H9 (cell line): ENCODE measurements at regions not wholly inside any gene's neighbourhood (a gene's known extent, or its start where the extent isn't known, plus 50 kb on each side); places are given as distances from the start of the nearest gene placed in this dataset.

Experiments
- DNase-seq: peaks from one replicate; pipeline ENCODE4 v3.0.0-alpha.2; 2017
- H2AFZ ChIP-seq: one replicate; pipeline ENCODE4 v1.6.1; 2013; ENCODE audit warnings: mild to moderate bottlenecking, low read length, control low read depth, moderate library complexity
- H2AK5ac ChIP-seq: 2 replicates; pipeline ENCODE4 v1.6.1; 2013; ENCODE audit warnings: low read length, control low read depth, mixed read lengths; ENCODE audit not compliant: insufficient read length
- H2BK120ac ChIP-seq: one replicate; pipeline ENCODE4 v1.6.1; 2013; ENCODE audit warnings: low read depth, mild to moderate bottlenecking, low read length, control low read depth, inconsistent platforms; ENCODE audit not compliant: poor library complexity, severe bottlenecking
- H2BK12ac ChIP-seq: 2 replicates; pipeline ENCODE4 v1.6.1; 2013; ENCODE audit warnings: low read length, control low read depth, mixed read lengths, low read depth; ENCODE audit not compliant: insufficient read length
- H2BK15ac ChIP-seq: 2 replicates; pipeline ENCODE4 v1.6.1; 2013; ENCODE audit warnings: low read depth, low read length, control low read depth
- H2BK20ac ChIP-seq: one replicate; pipeline ENCODE4 v1.6.1; 2013; ENCODE audit warnings: low read depth, mild to moderate bottlenecking, low read length, control low read depth, inconsistent platforms; ENCODE audit not compliant: poor library complexity, severe bottlenecking
- H2BK5ac ChIP-seq: 2 replicates; pipeline ENCODE4 v1.6.1; 2013; ENCODE audit warnings: low read length, control low read depth, mixed read lengths; ENCODE audit not compliant: insufficient read length
- H3K14ac ChIP-seq: 2 replicates; pipeline ENCODE4 v1.6.1; 2013; ENCODE audit warnings: low read length, control low read depth; ENCODE audit not compliant: insufficient read depth
- H3K18ac ChIP-seq: 2 replicates; pipeline ENCODE4 v1.6.1; 2013; ENCODE audit warnings: low read depth, mild to moderate bottlenecking, mixed read lengths, low read length, control low read depth; ENCODE audit not compliant: insufficient read length
- H3K23ac ChIP-seq: 2 replicates; pipeline ENCODE4 v1.6.1; 2013; ENCODE audit warnings: low read length, control low read depth, mixed read lengths, low read depth; ENCODE audit not compliant: insufficient read length
- H3K23me2 ChIP-seq: 2 replicates; pipeline ENCODE4 v1.6.1; 2013; ENCODE audit warnings: low read depth, mild to moderate bottlenecking, mixed read lengths, low read length, control low read depth; ENCODE audit not compliant: insufficient read length, poor library complexity, severe bottlenecking
- H3K27ac ChIP-seq: 2 replicates; pipeline ENCODE4 v1.5.1; 2013; ENCODE audit warnings: low read length, control low read depth, mixed read lengths, low read depth; ENCODE audit not compliant: insufficient read length
- H3K27me3 ChIP-seq: 2 replicates; pipeline ENCODE4 v1.6.1; 2013; ENCODE audit warnings: low read length, control low read depth, inconsistent platforms; ENCODE audit not compliant: insufficient read depth
- H3K4ac ChIP-seq: 2 replicates; pipeline ENCODE4 v1.6.1; 2013; ENCODE audit warnings: low read depth, mild to moderate bottlenecking, control low read depth, inconsistent platforms, low read length, moderate library complexity
- H3K4me1 ChIP-seq: 2 replicates; pipeline ENCODE4 v1.6.1; 2013; ENCODE audit warnings: low read length, control low read depth, inconsistent platforms; ENCODE audit not compliant: insufficient read depth
- H3K4me2 ChIP-seq: 2 replicates; pipeline ENCODE4 v1.6.1; 2013; ENCODE audit warnings: low read length, control low read depth, mixed read lengths; ENCODE audit not compliant: insufficient read length, insufficient read depth
- H3K56ac ChIP-seq: 2 replicates; pipeline ENCODE4 v1.6.1; 2013; ENCODE audit warnings: low read depth, mild to moderate bottlenecking, mixed read lengths, low read length, control low read depth; ENCODE audit not compliant: insufficient read length
- H3K79me1 ChIP-seq: 2 replicates; pipeline ENCODE4 v1.6.1; 2013; ENCODE audit warnings: low read depth, mild to moderate bottlenecking, moderate library complexity, low read length, control low read depth, inconsistent platforms; ENCODE audit not compliant: insufficient read depth, poor library complexity, severe bottlenecking
- H3K79me2 ChIP-seq: 2 replicates; pipeline ENCODE4 v1.6.1; 2013; ENCODE audit warnings: low read length, control low read depth, inconsistent platforms; ENCODE audit not compliant: insufficient read depth
- H3K9ac ChIP-seq: 2 replicates; pipeline ENCODE4 v1.6.1; 2013; ENCODE audit warnings: low read length, control low read depth, mixed read lengths; ENCODE audit not compliant: insufficient read length; ENCODE audit errors: extremely low read depth
- H3K9me3 ChIP-seq: one replicate; pipeline ENCODE4 v1.6.1; 2013; ENCODE audit warnings: low read depth, low read length, inconsistent platforms; ENCODE audit not compliant: control insufficient read depth
- H3T11ph ChIP-seq: one replicate; pipeline ENCODE4 v1.6.1; 2013; ENCODE audit warnings: mild to moderate bottlenecking, low read length, control low read depth, inconsistent platforms
- H4K20me1 ChIP-seq: one replicate; pipeline ENCODE4 v1.6.1; 2013; ENCODE audit not compliant: control insufficient read depth, insufficient read length, insufficient read depth
- H4K5ac ChIP-seq: 2 replicates; pipeline ENCODE4 v1.6.1; 2013; ENCODE audit warnings: low read depth, mild to moderate bottlenecking, mixed read lengths, low read length, control low read depth; ENCODE audit not compliant: insufficient read length
- H4K8ac ChIP-seq: replicated peaks from 2 replicates; pipeline ENCODE4 v1.6.1; 2013; ENCODE audit warnings: low read length, control low read depth, mixed read lengths, low read depth; ENCODE audit not compliant: insufficient read length
- H4K91ac ChIP-seq: 2 replicates; pipeline ENCODE4 v1.6.1; 2013; ENCODE audit warnings: low read depth, mild to moderate bottlenecking, moderate library complexity, mixed read lengths, low read length, control low read depth; ENCODE audit not compliant: insufficient read length
- H3K27ac Mint-ChIP-seq, 3 experiments: 2 replicates in 2 of 3; 3 replicates in 1 of 3; pipeline ENCODE4 v1.8.0; 2020 to 2021; ENCODE audit warnings: mixed read lengths in 3 of 3, mild to moderate bottlenecking in 1 of 3, moderate library complexity in 1 of 3
- H3K27me3 Mint-ChIP-seq: 2 replicates; pipeline ENCODE4 v1.8.0; 2021; ENCODE audit warnings: low read depth, mild to moderate bottlenecking, moderate library complexity, mixed read lengths
- H3K36me3 Mint-ChIP-seq, 3 experiments: 2 replicates in 2 of 3; 3 replicates in 1 of 3; pipeline ENCODE4 v1.8.0; 2020 to 2021; ENCODE audit warnings: low read depth in 3 of 3, mixed read lengths in 3 of 3; ENCODE audit not compliant: insufficient read depth in 1 of 3
- H3K4me1 Mint-ChIP-seq, 2 experiments: 2 replicates each; pipeline ENCODE4 v1.8.0; 2020; ENCODE audit warnings: mixed read lengths in 2 of 2
- H3K4me3 Mint-ChIP-seq, 2 experiments: 2 replicates in 1 of 2; 3 replicates in 1 of 2; pipeline ENCODE4 v1.8.0; 2020 to 2021; ENCODE audit warnings: mild to moderate bottlenecking in 2 of 2, mixed read lengths in 2 of 2, moderate library complexity in 1 of 2
- H3K9me3 Mint-ChIP-seq, 2 experiments: 2 replicates in 1 of 2; 3 replicates in 1 of 2; pipeline ENCODE4 v1.8.0; 2020; ENCODE audit warnings: mild to moderate bottlenecking in 2 of 2, mixed read lengths in 2 of 2, moderate library complexity in 1 of 2
- whole genome bisulfite sequencing: extraction: QIAGEN DNeasy Blood & Tissue Kit; methylation state at CpG from one replicate; pipeline ENCODE4 v1.1.7; 2013; ENCODE audit warnings: missing lambda C conversion rate, low lambda C conversion rate, mixed read lengths; ENCODE audit not compliant: insufficient read length; ENCODE audit errors: extremely low coverage; 5-methylcytosine and 5-hydroxymethylcytosine counted together
- TF ChIP-seq, protein P1 (sequence below): fragments of 200-600 bp; sonication (generic); conservative IDR thresholded peaks from 3 replicates; pipeline ENCODE4 v1.8.0; 2021; ENCODE audit warnings: antibody characterized with exemption, mild to moderate bottlenecking

DNA sequence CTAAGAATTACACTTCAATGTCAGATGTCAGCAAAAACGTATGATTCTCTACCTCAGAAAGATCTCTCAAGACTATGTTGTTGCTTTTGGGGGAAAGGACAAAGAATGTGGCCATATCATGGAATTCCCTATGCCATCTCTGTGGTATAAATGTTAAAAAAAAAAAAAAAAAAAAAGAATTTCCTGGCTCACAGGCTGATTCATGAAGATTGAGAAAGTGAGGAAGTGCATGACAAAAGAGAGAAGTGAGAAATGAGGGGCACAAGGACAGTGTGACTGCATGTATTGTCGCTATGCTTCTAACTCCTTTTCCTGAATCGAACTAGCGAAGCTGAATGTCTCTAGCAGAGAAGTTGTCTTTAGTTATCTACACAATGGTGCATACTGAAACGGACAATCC is 80.6 kb upstream of the CARD18 start:
- H3K23me2 ChIP-seq, result no peaks in the 10 kb centered on the region
- no peak overlapping the region for H3K18ac ChIP-seq
- H3K56ac ChIP-seq, result no peak overlapping the region
- no peak overlapping the region for H3K23ac ChIP-seq
- no peak overlapping the region for H4K8ac ChIP-seq
- no peak overlapping the region for H2AK5ac ChIP-seq
- no peak overlapping the region for H2BK20ac ChIP-seq
- no peaks in the 10 kb centered on the region for H4K20me1 ChIP-seq
- Mint-ChIP-seq H3K9me3 (peaks cover 5 to 8% of the 10 kb centered on the region in 2 experiments; a peak in 3 of 5 replicates), H3K36me3 (peaks cover 3 to 5% (median 4%) of the 10 kb centered on the region in 3 experiments; a peak in 5 of 7 replicates), H3K4me1 (peaks cover 0 to 5% of the 10 kb centered on the region in 2 experiments; a peak in 1 of 4 replicates), H3K4me3 (no peak overlapping the region), H3K27me3 (no peaks in the 10 kb centered on the region), H3K27ac (no peak overlapping the region)
- no peaks in the 10 kb centered on the region for H3K79me1 ChIP-seq
- no peak overlapping the region for H3K4ac ChIP-seq
- H3K9ac ChIP-seq, result no peak overlapping the region
- TF ChIP-seq, protein P1, sequence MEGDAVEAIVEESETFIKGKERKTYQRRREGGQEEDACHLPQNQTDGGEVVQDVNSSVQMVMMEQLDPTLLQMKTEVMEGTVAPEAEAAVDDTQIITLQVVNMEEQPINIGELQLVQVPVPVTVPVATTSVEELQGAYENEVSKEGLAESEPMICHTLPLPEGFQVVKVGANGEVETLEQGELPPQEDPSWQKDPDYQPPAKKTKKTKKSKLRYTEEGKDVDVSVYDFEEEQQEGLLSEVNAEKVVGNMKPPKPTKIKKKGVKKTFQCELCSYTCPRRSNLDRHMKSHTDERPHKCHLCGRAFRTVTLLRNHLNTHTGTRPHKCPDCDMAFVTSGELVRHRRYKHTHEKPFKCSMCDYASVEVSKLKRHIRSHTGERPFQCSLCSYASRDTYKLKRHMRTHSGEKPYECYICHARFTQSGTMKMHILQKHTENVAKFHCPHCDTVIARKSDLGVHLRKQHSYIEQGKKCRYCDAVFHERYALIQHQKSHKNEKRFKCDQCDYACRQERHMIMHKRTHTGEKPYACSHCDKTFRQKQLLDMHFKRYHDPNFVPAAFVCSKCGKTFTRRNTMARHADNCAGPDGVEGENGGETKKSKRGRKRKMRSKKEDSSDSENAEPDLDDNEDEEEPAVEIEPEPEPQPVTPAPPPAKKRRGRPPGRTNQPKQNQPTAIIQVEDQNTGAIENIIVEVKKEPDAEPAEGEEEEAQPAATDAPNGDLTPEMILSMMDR, result no peak
- H4K91ac ChIP-seq, result no peak overlapping the region
- H2AFZ ChIP-seq, result no peak overlapping the region
- no peak overlapping the region for H3K14ac ChIP-seq
- WGBS, result no CpG with 5 or more reads among the region's 5 CpGs
- H3K4me1 ChIP-seq, result no peaks in the 10 kb centered on the region; the same call in 1 of the 2 replicates
- no peaks in the 10 kb centered on the region for H3K79me2 ChIP-seq
- no peaks in the 10 kb centered on the region for H3K9me3 ChIP-seq
- no peaks in the 10 kb centered on the region for H3K27me3 ChIP-seq
- no peak overlapping the region for H2BK15ac ChIP-seq
- H3K4me2 ChIP-seq, result no peak overlapping the region
- H2BK12ac ChIP-seq, result no peak overlapping the region
- no peak overlapping the region for H2BK120ac ChIP-seq
- H3T11ph ChIP-seq, result no peak overlapping the region
- no peak overlapping the region for H3K27ac ChIP-seq
- no peak for DNase-seq
- no peak overlapping the region for H2BK5ac ChIP-seq
- no peak overlapping the region for H4K5ac ChIP-seq
